Muscle of arm (tissue), 1 donor: ENCODE measurements at regions not wholly inside any gene's neighbourhood (a gene's known extent, or its start where the extent isn't known, plus 50 kb on each side); places are given as distances from the start of the nearest gene placed in this dataset.

ENCODE experiments used
- DNase-seq: peaks from one replicate; pipeline ENCODE4 v3.0.0-alpha.2; 2013

GRCh38 chr13:111968336-111969010 lies 98.5 kb upstream of the SOX1 start:
- DNase-seq, result no peak

- DNase-seq, result no peak
Measured at GRCh38 chr13:111969551-111970135, 97.3 kb upstream of the SOX1 start.

- no peak for DNase-seq
Measured at GRCh38 chr13:111970494-111971141, 96.3 kb upstream of the SOX1 start.

GRCh38 chr13:111971891-111972780 lies 94.8 kb upstream of the SOX1 start:
- no peak for DNase-seq

GRCh38 chr13:111973186-111973585 lies 93.8 kb upstream of the SOX1 start:
- no peak for DNase-seq

- no peak for DNase-seq
Measured at GRCh38 chr13:111973605-111974340, 93.2 kb upstream of the SOX1 start.

- DNase-seq, result no peak
Measured at GRCh38 chr13:111974341-111974640, 92.7 kb upstream of the SOX1 start.

- no peak for DNase-seq
Measured at GRCh38 chr13:111975539-111976473, 91.1 kb upstream of the SOX1 start.

GRCh38 chr13:111976474-111977178 lies 90.3 kb upstream of the SOX1 start:
- no peak for DNase-seq

- no peak for DNase-seq
Measured at GRCh38 chr13:111977179-111977506, 89.8 kb upstream of the SOX1 start.

- DNase-seq, result peak; percentile 26
Measured at GRCh38 chr13:111978546-111978945, 88.4 kb upstream of the SOX1 start.

GRCh38 chr13:111980146-111980929 lies 86.6 kb upstream of the SOX1 start:
- DNase-seq, result no peak

- DNase-seq, result no peak
Measured at GRCh38 chr13:111981006-111981405, 85.9 kb upstream of the SOX1 start.

GRCh38 chr13:111981446-111982165 lies 85.3 kb upstream of the SOX1 start:
- no peak for DNase-seq

GRCh38 chr13:111984349-111984748 lies 82.6 kb upstream of the SOX1 start:
- no peak for DNase-seq

- no peak for DNase-seq
Measured at GRCh38 chr13:111990362-111990761, 76.6 kb upstream of the SOX1 start.

GRCh38 chr13:111992911-111993310 lies 74.0 kb upstream of the SOX1 start:
- DNase-seq, result no peak

- DNase-seq, result no peak
Measured at GRCh38 chr13:111993691-111994090, 73.3 kb upstream of the SOX1 start.

GRCh38 chr13:111994578-111994977 lies 72.4 kb upstream of the SOX1 start:
- DNase-seq, result no peak
